Activated T-helper 17 cell treated with anti-CD3 and anti-CD28 coated beads, Interleukin-2, amount 50 U/mL, for 72 hours (primary cell): ENCODE measurements at regions not wholly inside any gene's neighbourhood (a gene's known extent, or its start where the extent isn't known, plus 50 kb on each side); places are given as distances from the start of the nearest gene placed in this dataset.
A peak's percentile ranks its signal among the peaks of the same experiment; 100 is the strongest.

Experiments
- ATAC-seq: fragments of 150-1000 bp; cut with Tn5 transposase; replicated peaks from 2 replicates; pipeline ENCODE4 v1.10.0; 2021; ENCODE audit warnings: mild to moderate bottlenecking, moderate library complexity
- H3K27ac Mint-ChIP-seq: one replicate; pipeline ENCODE4 v1.8.0; 2022; ENCODE audit warnings: mixed read lengths
- H3K27me3 Mint-ChIP-seq: one replicate; pipeline ENCODE4 v1.8.0; 2022; ENCODE audit warnings: mixed read lengths
- H3K36me3 Mint-ChIP-seq: one replicate; pipeline ENCODE4 v1.8.0; 2022; ENCODE audit warnings: low read depth, mild to moderate bottlenecking, mixed read lengths
- H3K4me1 Mint-ChIP-seq: one replicate; pipeline ENCODE4 v1.8.0; 2022; ENCODE audit warnings: mixed read lengths
- H3K4me3 Mint-ChIP-seq: one replicate; pipeline ENCODE4 v1.8.0; 2022; ENCODE audit warnings: mild to moderate bottlenecking, mixed read lengths
- H3K9me3 Mint-ChIP-seq: one replicate; pipeline ENCODE4 v1.8.0; 2022; ENCODE audit warnings: mixed read lengths

GRCh38 chr2:150046810-150047209, 440.7 kb downstream of the RND3 start:
- H3K27ac Mint-ChIP-seq: no peak overlapping the region
- no peaks in the 10 kb centered on the region for H3K27me3 Mint-ChIP-seq
- no peak for ATAC-seq
- H3K36me3 Mint-ChIP-seq: no peaks in the 10 kb centered on the region
- no peaks in the 10 kb centered on the region for H3K9me3 Mint-ChIP-seq
- no peaks in the 10 kb centered on the region for H3K4me1 Mint-ChIP-seq
- no peak overlapping the region for H3K4me3 Mint-ChIP-seq

- Mint-ChIP-seq H3K4me1 (no peaks in the 10 kb centered on the region), H3K27me3 (no peaks in the 10 kb centered on the region), H3K36me3 (no peaks in the 10 kb centered on the region), H3K27ac (no peak overlapping the region), H3K4me3 (no peak overlapping the region), H3K9me3 (no peaks in the 10 kb centered on the region)
- ATAC-seq: no peak
Measured at GRCh38 chr2:150046211-150046610, 441.3 kb downstream of the RND3 start.

- H3K4me3 Mint-ChIP-seq: no peak overlapping the region
- no peaks in the 10 kb centered on the region for H3K9me3 Mint-ChIP-seq
- H3K4me1 Mint-ChIP-seq: no peaks in the 10 kb centered on the region
- no peaks in the 10 kb centered on the region for H3K27me3 Mint-ChIP-seq
- no peak overlapping the region for H3K27ac Mint-ChIP-seq
- H3K36me3 Mint-ChIP-seq: no peaks in the 10 kb centered on the region
- no peak for ATAC-seq
Measured at GRCh38 chr2:150045601-150046000, 441.9 kb downstream of the RND3 start.

GRCh38 chr2:150043172-150043500, 444.3 kb downstream of the RND3 start:
- no peak overlapping the region for H3K4me3 Mint-ChIP-seq
- H3K36me3 Mint-ChIP-seq: no peaks in the 10 kb centered on the region
- no peaks in the 10 kb centered on the region for H3K27me3 Mint-ChIP-seq
- no peaks in the 10 kb centered on the region for H3K4me1 Mint-ChIP-seq
- H3K27ac Mint-ChIP-seq: no peak overlapping the region
- no peak for ATAC-seq
- H3K9me3 Mint-ChIP-seq: no peaks in the 10 kb centered on the region

- ATAC-seq: no peak
- no peaks in the 10 kb centered on the region for H3K27me3 Mint-ChIP-seq
Measured at GRCh38 chr2:150042500-150043171, 444.8 kb downstream of the RND3 start.

GRCh38 chr2:150041722-150042425, 445.6 kb downstream of the RND3 start:
- Mint-ChIP-seq H3K9me3 (no peaks in the 10 kb centered on the region), H3K4me1 (no peaks in the 10 kb centered on the region), H3K36me3 (no peaks in the 10 kb centered on the region), H3K27ac (no peak overlapping the region), H3K27me3 (no peaks in the 10 kb centered on the region), H3K4me3 (no peak overlapping the region)
- no peak for ATAC-seq

More at GRCh38 chr2:150042500-150043171, 444.8 kb downstream of the RND3 start:
- H3K4me1 Mint-ChIP-seq: no peaks in the 10 kb centered on the region
- no peaks in the 10 kb centered on the region for H3K36me3 Mint-ChIP-seq
- H3K4me3 Mint-ChIP-seq: no peak overlapping the region
- no peak overlapping the region for H3K27ac Mint-ChIP-seq
- no peaks in the 10 kb centered on the region for H3K9me3 Mint-ChIP-seq

- no peaks in the 10 kb centered on the region for H3K36me3 Mint-ChIP-seq
- H3K27me3 Mint-ChIP-seq: no peaks in the 10 kb centered on the region
- no peaks in the 10 kb centered on the region for H3K4me1 Mint-ChIP-seq
- H3K9me3 Mint-ChIP-seq: no peaks in the 10 kb centered on the region
- no peak overlapping the region for H3K27ac Mint-ChIP-seq
- no peak overlapping the region for H3K4me3 Mint-ChIP-seq
- no peak for ATAC-seq
Measured at GRCh38 chr2:150036622-150037021, 449.0 kb upstream of the MMADHC start.

GRCh38 chr2:150034665-150035064, 447.1 kb upstream of the MMADHC start:
- Mint-ChIP-seq H3K9me3 (no peaks in the 10 kb centered on the region), H3K4me1 (no peaks in the 10 kb centered on the region), H3K27me3 (no peaks in the 10 kb centered on the region), H3K36me3 (no peaks in the 10 kb centered on the region), H3K4me3 (no peak overlapping the region), H3K27ac (no peak overlapping the region)
- no peak for ATAC-seq

GRCh38 chr2:150030436-150031190, 443.0 kb upstream of the MMADHC start:
- no peaks in the 10 kb centered on the region for H3K9me3 Mint-ChIP-seq
- H3K4me3 Mint-ChIP-seq: no peak overlapping the region
- no peaks in the 10 kb centered on the region for H3K36me3 Mint-ChIP-seq
- no peak for ATAC-seq
- H3K27me3 Mint-ChIP-seq: peaks cover 3% of the 10 kb centered on the region
- H3K4me1 Mint-ChIP-seq: no peaks in the 10 kb centered on the region
- H3K27ac Mint-ChIP-seq: no peak overlapping the region

GRCh38 chr2:150028322-150028721, 440.7 kb upstream of the MMADHC start:
- no peaks in the 10 kb centered on the region for H3K9me3 Mint-ChIP-seq
- H3K27me3 Mint-ChIP-seq: peaks cover 3% of the 10 kb centered on the region
- no peaks in the 10 kb centered on the region for H3K36me3 Mint-ChIP-seq
- no peak overlapping the region for H3K4me3 Mint-ChIP-seq
- H3K4me1 Mint-ChIP-seq: no peaks in the 10 kb centered on the region
- ATAC-seq: no peak
- H3K27ac Mint-ChIP-seq: no peak overlapping the region

- H3K4me1 Mint-ChIP-seq: no peaks in the 10 kb centered on the region
- H3K4me3 Mint-ChIP-seq: no peak overlapping the region
- H3K27me3 Mint-ChIP-seq: peaks cover 3% of the 10 kb centered on the region
- H3K27ac Mint-ChIP-seq: no peak overlapping the region
- no peak for ATAC-seq
- no peaks in the 10 kb centered on the region for H3K36me3 Mint-ChIP-seq
- H3K9me3 Mint-ChIP-seq: no peaks in the 10 kb centered on the region
Measured at GRCh38 chr2:150027164-150027563, 439.6 kb upstream of the MMADHC start.

GRCh38 chr2:150023663-150024062, 436.1 kb upstream of the MMADHC start:
- H3K27ac Mint-ChIP-seq: no peak overlapping the region
- H3K27me3 Mint-ChIP-seq: no peaks in the 10 kb centered on the region
- H3K36me3 Mint-ChIP-seq: no peaks in the 10 kb centered on the region
- H3K9me3 Mint-ChIP-seq: no peaks in the 10 kb centered on the region
- H3K4me1 Mint-ChIP-seq: no peaks in the 10 kb centered on the region
- no peak for ATAC-seq
- H3K4me3 Mint-ChIP-seq: no peak overlapping the region

GRCh38 chr2:150023044-150023443, 435.5 kb upstream of the MMADHC start:
- no peak overlapping the region for H3K4me3 Mint-ChIP-seq

GRCh38 chr2:150020937-150021673, 433.5 kb upstream of the MMADHC start:
- no peak overlapping the region for H3K4me3 Mint-ChIP-seq
- H3K27me3 Mint-ChIP-seq: no peaks in the 10 kb centered on the region
- peaks cover 3% of the 10 kb centered on the region for H3K9me3 Mint-ChIP-seq
- H3K4me1 Mint-ChIP-seq: no peaks in the 10 kb centered on the region
- H3K27ac Mint-ChIP-seq: no peak overlapping the region
- ATAC-seq: no peak
- H3K36me3 Mint-ChIP-seq: no peaks in the 10 kb centered on the region

More at GRCh38 chr2:150023044-150023443, 435.5 kb upstream of the MMADHC start:
- H3K27ac Mint-ChIP-seq: no peak overlapping the region
- ATAC-seq: peak; percentile 73
- H3K9me3 Mint-ChIP-seq: no peaks in the 10 kb centered on the region
- H3K36me3 Mint-ChIP-seq: no peaks in the 10 kb centered on the region
- no peaks in the 10 kb centered on the region for H3K27me3 Mint-ChIP-seq
- H3K4me1 Mint-ChIP-seq: no peaks in the 10 kb centered on the region
